ENCODE measurements at regions not wholly inside any gene's neighbourhood (a gene's known extent, or its start where the extent isn't known, plus 50 kb on each side); places are given as distances from the start of the nearest gene placed in this dataset.
A peak's percentile ranks its signal among the peaks of the same experiment; 100 is the strongest.
"Not testable (repeated sequence)": the region's sequence is repeated elsewhere in the genome, so short reads cannot be mapped to it uniquely, and the experiment has no call there.

DNA sequence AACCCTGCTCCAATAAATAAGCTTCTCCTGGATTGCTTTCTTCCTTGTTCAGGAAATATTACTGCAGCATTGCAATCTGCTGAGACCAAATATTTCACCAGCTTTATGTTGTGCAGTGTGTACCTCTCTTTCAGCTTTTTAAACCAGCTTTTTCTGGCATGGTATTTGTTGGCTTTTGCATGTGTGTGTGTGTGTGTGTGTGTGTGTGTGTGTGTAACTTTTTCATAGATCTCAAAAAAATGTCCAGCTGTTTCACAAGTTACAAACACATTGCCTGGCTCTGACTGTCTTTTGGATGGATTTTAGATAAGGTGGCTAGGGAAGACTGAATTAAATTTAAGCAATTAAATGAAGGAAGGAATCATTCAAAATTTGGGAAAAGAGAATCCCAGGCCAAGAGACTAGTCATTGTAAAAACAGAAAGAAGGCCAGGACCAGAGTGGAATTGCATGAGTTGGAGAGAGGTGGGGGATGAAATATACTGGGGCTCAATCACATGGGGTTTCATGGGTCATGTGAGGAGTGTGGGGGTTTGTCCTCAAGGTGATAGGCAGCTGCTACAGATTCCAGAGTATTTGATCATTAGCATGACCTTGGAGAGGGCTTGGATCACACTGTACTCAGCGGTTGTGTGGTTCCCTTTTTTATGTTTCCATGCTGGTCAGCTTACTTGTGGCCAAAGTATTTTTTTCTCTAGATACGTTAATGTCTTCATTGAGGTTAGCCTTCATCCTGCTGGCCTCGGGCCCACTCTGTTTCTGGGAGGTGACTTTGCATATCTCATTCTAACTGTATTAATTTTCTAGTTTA lies 357.7 kb upstream of the BOD1L1 start:
- DNase-seq (ENCODE audit: low read depth in 2 of 2), result no peak

GRCh38 chr4:13985837-13986236 lies 358.3 kb upstream of the BOD1L1 start:
- no peak for DNase-seq (ENCODE audit: low read depth in 2 of 2)

DNA sequence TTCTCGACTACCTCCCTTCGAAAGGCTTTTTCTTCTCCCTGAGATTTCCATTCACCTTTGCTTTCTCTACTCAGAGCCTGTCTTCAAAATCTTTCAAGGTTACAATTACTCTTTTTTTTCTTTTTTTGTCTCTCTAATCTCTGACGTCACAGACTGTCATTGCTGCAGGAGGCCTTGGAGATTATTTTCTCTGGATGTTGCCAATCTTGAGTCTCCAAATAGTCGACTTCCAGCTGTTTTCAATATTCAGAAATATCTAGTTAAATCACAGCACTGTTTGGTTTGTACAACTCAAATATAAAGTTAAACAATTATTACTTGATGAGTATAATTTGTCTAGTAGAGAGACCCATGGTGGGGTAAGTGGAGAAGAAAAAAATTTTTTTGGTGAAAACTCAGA lies 359.0 kb upstream of the BOD1L1 start:
- no peak for DNase-seq (ENCODE audit: low read depth in 2 of 2)

DNA sequence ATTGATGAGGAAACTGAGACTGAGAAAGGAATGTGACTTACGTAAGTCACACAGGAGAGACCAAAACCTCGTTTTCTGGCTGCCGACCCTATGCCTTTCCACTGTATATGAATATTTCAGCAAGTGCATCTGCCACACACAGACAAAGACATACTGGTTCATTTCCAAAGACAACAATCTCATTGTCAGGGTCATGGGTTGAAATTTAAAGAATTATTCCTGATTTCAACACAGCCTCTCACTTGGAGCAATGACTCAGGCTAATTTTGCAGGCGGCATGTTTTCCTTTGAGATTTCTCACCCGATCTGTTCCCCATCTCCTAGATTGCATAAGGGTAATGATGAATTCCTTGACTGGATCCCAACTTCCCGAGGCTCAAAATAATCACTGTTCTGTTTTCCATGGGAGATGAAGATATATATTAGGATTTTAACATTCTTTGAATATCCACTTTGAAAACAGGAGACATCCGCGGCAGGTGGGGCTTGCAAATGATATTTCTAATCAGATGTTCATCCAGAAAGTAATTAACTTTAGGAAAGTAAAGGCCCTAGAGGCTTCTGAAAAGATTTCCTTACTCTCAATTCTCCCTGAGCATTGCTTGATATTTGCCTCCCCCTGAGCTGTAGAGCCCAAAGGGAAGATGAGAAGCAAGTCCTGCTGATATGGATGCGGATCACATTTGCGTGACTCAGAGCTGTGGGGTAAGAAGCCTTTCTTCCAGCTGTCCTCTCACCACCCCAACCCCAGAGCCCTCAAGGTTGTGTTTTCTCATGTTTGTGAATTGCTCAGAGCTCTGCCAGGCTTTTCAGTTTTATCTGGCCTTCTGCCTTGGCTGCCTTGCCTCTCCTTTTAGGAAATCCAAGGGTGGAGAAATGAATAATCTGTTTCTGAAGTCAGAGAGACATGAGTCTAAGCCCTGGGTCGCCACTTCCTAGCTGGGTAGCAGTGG lies 361.1 kb upstream of the BOD1L1 start:
- peak; percentile 28 to 51 for DNase-seq (ENCODE audit: low read depth in 2 of 2)

DNA sequence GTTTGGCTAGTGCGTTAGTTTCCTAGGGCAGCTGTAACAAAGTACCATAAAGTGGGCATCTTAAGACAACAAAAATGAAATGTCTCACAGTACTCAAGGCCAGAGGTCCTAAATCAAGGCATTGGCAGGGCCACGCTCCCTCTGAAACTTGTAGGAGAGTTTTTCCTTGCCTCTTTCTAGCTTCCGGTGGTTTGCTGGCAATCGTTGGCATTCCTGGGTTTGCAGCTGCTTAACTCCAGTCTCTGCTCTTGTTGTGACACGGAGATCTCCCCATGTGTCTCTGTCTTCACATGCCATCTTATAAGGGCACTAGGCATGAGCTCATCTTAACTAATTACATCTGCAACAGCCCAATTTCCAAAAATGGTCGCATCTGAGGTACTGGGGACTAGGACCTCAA lies 362.0 kb upstream of the BOD1L1 start:
- no peak for DNase-seq (ENCODE audit: low read depth in 2 of 2)

- peak in 1 of 2 donors; percentile 22 for DNase-seq (ENCODE audit: low read depth in 2 of 2)
These were observed 363.4 kb upstream of the BOD1L1 start for GRCh38 chr4:13990596-13991589.

- DNase-seq (ENCODE audit: low read depth in 2 of 2), result no peak
These were observed 364.5 kb upstream of the BOD1L1 start for GRCh38 chr4:13992041-13992440.

DNA sequence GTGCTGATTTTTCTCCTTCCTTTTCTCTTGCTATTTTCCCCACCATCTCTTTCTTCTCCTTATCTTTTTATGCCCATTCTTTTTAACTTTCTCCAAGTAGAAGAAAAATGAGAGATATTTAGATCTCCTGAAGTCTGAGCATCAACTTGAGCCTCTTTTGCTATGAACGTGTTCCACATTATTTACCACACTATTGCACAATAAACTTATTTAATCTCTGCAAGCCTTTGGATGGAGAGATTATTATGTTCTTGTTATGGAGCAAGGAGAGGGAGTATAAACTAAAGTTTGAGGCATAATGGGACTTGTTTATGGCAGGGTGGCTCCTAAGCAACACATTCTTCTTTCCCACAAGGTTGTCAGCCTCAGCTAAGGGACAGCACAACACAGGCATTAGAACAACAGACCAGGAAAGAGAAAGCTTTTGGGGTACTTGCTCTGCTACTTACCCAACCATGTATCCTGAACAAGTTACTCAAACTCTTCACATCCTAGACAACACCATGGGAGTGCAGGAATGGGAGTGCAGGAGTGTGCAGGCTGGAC lies 365.5 kb upstream of the BOD1L1 start:
- no peak for DNase-seq (ENCODE audit: low read depth in 2 of 2)

DNA sequence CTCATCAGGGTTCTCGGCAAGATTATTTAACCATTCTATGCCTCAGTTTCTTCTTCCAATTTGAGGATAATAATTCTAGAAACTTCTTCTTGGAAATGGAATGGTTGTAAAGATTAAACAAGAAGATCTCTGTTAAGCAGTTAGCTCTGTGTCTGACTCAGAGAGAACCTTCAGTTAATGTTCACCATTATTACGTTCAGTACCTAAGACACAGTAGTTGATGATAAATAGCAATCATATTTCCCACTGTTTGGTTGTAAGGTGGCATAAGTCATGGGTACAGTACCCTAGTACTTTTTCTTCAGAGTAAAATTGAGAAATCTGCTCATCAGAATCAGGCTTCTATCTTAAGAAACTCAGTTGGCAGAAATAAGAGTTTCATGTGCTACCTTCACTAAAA lies 366.5 kb upstream of the BOD1L1 start:
- no peak for DNase-seq (ENCODE audit: low read depth in 2 of 2)

- DNase-seq (ENCODE audit: low read depth in 2 of 2), result no peak
These were observed 371.4 kb upstream of the BOD1L1 start for GRCh38 chr4:13998850-13999445.

DNA sequence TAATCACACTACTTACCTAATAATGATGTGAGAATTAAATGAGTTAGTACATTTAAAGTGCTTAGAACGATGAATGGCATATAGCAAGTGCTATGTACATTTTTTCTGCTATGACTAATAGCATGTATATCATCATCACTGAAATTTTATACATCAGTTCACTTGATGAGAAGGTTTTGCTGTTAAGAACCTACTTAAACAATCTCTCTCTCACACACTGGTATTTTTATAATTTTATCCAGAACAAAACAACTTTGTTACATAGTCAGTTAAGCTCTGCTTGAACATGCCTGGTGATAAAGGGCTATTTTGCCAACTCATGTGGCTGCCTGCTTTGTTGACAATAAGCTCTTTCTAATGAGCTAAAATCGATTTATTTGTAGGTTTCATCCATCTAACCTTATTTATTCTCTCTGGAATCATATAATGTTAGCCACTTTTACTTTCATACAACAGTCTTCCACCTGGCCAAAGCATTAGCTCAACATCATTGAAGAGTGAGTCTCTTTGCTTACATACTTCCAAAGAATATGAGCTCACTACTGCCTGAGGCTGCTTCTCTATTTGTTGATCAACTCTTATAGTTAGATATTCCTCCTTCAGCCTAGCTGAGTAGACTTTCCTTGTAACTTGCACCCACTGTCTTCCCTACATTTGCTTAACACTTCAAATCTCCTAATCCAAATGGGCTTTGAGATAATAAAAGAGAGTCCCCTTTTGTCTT lies 372.7 kb upstream of the BOD1L1 start:
- no peak for DNase-seq (ENCODE audit: low read depth in 2 of 2)

DNA sequence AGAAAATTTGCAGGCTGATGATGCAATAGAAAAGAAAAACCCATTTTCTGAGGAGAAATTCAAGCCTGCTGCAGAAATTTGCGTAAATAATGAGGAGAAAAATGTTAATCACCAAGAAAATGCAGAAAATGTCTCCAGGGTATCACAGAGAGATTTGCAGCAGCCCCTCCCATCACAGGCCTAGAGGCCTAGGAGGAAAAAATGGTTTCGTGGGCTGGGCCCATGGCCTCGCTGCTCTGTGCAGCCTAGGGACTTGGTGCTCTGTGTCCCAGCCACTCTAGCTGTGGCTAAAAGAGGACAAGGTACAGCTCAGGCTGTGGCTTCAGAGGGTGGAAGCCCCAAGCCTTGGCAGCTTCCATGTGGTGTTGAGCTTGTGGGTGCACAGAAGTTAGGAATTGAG lies 374.8 kb upstream of the BOD1L1 start:
- not testable (repeated sequence) for DNase-seq (ENCODE audit: low read depth in 2 of 2)

DNA sequence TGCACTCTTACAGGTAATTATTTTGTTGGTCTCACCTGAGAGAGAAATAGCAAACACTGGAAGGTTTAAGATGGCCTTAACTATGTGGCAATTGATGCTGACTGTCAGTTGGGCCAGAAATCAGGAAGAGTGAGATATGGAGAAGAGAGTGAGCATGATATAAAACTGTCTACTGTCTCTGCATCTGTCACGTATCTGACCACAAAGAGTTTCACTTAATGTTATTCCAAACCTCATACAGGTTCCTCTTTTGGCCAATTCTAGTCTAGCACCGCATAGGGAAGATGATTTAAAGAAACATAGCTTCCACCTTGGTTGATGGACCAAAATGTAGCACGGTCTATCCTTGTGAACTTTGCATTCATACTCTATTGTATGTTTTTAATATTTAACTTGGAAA lies 381.0 kb upstream of the BOD1L1 start:
- DNase-seq (ENCODE audit: low read depth in 2 of 2), result no peak

DNA sequence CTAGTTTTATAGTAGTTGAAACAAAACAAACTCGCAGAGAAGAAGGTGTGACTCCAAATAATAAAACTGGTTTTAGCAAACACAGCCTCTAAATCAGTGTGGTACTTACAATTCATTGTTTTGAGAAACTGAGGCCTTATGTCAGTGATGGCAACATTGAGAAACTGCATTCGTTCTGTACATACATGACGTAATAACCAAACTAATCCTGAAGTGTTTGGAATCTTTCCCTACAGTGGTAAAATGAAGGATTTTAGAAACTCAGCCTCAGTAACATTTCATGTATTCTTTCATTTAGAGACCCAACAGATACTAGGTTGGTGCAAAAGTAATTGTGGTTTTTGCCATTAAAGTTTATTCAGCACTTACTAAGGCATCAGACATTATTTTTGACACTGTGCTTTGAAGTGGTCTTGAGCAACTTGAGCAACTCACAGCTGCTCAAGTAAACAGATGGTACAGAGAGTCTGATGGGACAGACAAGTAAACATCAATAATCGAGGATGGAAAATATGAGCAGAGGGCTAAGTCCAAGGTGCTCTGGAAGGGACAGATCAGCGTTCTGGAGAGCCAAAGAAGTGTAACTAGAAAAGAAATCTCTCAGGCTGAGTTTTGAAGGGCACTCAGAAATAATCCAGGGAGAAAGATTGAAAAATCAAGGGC lies 390.8 kb upstream of the BOD1L1 start:
- DNase-seq (ENCODE audit: low read depth in 2 of 2), result no peak

DNA sequence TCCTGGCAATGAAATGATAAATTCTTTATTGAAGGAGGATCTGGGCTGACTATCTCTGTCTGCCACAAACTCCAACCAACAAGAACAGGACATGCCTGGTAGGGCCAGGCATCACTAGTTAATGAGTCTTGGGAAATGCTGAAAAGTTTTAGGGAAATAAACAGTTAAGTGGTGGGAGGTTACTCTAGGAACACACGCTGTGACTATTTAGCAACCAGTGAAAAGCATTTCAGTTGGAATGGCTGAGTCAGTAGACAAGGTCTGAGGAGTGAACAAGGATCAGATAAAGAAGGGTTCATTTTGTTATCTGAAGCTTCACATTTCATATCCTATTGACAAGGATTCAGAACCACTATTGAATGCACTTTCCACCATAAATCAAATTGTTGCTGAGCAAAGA lies 394.9 kb upstream of the BOD1L1 start:
- DNase-seq (ENCODE audit: low read depth in 2 of 2), result no peak

- DNase-seq (ENCODE audit: low read depth in 2 of 2), result no peak
These were observed 395.5 kb upstream of the BOD1L1 start for GRCh38 chr4:14023036-14023435.

- no peak for DNase-seq (ENCODE audit: low read depth in 2 of 2)
These were observed 396.4 kb upstream of the BOD1L1 start for GRCh38 chr4:14023896-14024295.

GRCh38 chr4:14025111-14025510 lies 397.6 kb upstream of the BOD1L1 start:
- DNase-seq (ENCODE audit: low read depth in 2 of 2), result peak in 1 of 2 donors; percentile 2

GRCh38 chr4:14025891-14026290 lies 398.4 kb upstream of the BOD1L1 start:
- no peak for DNase-seq (ENCODE audit: low read depth in 2 of 2)

Measured in lung microvascular endothelial cell (primary cell).